AG09309 (cell line): ENCODE measurements at regions not wholly inside any gene's neighbourhood (a gene's known extent, or its start where the extent isn't known, plus 50 kb on each side); places are given as distances from the start of the nearest gene placed in this dataset.

ENCODE experiments used
- DNase-seq: peaks from one replicate; pipeline ENCODE4 v3.0.0-alpha.2; 2010; ENCODE audit warnings: low read depth
- H3K4me3 ChIP-seq: 2 replicates; pipeline ENCODE4 v1.5.1; 2011; ENCODE audit warnings: mild to moderate bottlenecking, low read depth, low read length, moderate library complexity; ENCODE audit not compliant: control insufficient read depth
- TF ChIP-seq, protein P1 (sequence below): IDR thresholded peaks from 2 replicates; pipeline ENCODE4 v1.5.1; 2011; ENCODE audit warnings: mild to moderate bottlenecking, low read depth, low read length, inconsistent platforms; ENCODE audit not compliant: insufficient read depth, control insufficient read depth; ENCODE audit errors: missing control alignments

DNA sequence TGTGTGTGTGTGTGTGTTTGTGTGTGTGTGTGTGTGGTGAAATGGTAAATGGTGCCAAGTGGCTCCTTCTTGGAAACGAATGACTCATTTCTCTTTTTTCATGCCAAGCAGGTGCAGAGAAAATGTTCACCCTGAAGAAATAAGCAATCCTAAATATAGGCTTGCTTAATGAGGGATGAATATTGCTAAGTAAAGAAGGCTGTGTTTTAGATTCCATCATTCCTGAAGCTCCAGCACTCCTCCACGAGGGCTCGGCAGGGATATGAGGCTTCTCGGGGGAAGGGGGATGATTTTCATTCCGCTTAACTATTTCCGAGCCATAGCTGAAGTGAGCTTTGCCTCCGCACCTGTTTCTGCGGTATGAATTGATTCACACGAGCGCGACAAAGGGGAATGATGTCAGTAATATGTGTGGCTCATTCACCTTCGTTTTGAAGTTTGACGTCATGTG, 72.9 kb downstream of the TSN start:
- DNase-seq: no peak
- TF ChIP-seq, protein P1, sequence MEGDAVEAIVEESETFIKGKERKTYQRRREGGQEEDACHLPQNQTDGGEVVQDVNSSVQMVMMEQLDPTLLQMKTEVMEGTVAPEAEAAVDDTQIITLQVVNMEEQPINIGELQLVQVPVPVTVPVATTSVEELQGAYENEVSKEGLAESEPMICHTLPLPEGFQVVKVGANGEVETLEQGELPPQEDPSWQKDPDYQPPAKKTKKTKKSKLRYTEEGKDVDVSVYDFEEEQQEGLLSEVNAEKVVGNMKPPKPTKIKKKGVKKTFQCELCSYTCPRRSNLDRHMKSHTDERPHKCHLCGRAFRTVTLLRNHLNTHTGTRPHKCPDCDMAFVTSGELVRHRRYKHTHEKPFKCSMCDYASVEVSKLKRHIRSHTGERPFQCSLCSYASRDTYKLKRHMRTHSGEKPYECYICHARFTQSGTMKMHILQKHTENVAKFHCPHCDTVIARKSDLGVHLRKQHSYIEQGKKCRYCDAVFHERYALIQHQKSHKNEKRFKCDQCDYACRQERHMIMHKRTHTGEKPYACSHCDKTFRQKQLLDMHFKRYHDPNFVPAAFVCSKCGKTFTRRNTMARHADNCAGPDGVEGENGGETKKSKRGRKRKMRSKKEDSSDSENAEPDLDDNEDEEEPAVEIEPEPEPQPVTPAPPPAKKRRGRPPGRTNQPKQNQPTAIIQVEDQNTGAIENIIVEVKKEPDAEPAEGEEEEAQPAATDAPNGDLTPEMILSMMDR: no peak

DNA sequence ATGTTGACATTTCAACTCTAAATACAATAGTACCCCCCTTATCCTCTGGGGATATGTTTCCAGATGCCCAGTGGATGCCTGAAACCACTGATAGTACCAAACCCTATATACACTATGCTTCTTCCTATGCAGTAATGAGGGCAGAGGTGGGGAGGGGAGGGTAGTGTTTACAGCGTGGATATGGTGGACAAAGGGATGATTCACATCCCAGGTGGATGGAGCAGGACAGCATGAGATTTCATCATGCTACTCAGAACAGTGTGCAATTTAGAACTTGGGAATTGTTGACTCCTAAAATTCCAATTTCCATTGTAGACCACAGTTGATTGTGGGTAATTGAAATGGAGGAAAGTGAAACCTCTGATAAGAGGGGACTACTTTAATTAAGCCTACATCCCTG, 75.4 kb downstream of the TSN start:
- H3K4me3 ChIP-seq: no peak overlapping the region
- DNase-seq: no peak
- TF ChIP-seq, protein P1: no peak

More for the DNA sequence above, 72.9 kb downstream of the TSN start:
- no peak overlapping the region for H3K4me3 ChIP-seq

DNA sequence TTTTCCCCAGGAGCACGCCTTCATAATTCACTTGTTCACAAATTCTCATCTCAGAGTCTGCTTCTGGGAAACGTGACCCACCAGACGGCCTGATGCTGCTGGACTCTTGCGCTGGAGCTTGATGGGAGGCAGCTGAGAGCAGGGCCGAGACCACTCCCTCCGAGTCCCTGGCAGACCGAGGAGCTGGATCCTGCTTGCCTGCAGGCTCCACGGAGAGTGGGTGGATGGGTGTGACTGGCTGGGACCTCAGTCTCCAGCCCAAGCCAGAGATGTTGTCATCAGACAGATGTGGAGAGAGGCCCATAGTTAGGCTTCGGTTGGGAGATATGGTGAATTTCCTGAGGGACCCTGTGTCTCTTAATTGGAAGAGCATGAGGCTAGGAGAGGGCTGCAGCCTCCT, 76.4 kb downstream of the TSN start:
- no peak for DNase-seq
- TF ChIP-seq, protein P1: no peak
- H3K4me3 ChIP-seq: no peak overlapping the region

DNA sequence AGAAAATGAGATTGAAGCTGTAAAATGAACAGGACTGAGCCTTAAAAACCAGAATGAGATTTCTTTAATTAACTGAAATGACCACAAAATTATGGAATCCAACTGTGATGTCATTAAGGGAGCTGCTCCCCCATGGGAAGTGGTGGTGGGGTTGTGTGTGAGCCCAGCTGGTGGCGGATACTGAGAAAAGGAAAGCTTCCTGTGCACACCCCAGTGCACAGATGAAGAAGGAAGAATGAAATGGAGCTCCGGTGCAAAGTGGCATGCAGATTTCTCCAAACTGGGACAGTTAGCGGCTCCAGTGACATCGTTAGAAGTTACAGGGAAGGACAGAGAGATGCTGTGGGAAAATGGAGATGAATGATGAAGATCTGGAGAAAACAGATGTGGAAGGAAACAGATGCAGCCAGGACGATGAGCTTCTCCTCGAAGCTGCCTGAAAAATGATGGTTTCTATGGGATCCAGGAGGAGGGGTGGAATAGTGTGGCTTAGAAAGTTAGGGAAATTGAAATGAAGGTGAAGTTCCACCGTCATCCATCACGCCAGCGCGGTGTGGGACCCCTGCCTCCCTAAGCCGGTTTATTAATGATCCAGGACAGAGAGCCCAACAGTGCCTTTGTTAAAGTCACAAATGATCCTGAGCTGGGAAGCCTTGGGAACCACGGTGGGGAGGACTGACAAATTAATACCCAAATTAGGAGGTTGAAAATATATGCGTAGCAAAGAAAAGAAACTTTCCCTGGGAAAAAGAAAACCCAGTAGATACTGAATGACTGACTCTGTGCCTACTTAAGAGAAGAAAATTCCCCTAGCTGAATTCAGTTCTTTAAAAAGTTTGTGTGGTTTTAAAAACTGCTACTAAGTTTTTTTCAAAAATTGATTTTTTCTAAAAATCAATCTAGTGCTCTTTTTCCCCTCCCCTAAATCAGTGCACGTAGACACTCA, 77.2 kb downstream of the TSN start:
- TF ChIP-seq, protein P1: no peak
- H3K4me3 ChIP-seq: no peak overlapping the region
- no peak for DNase-seq

DNA sequence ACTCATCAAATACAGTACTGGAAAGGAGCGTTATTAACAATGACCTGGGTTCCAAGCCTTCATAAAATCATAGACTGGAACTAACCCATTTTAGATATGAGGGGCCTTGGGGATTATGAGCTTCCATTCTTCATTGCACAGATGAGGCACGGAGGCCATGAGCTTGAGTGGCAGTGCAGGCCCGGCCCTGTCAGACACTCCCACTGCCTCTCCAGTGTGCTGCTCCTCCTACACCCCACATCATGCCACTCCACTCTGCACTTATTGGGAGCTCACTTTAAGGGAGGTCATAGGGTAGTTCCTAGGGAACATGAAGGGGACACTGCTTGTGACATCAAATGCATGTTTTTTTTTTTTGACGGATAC, 77.9 kb downstream of the TSN start:
- no peak for DNase-seq
- TF ChIP-seq, protein P1: no peak
- no peak overlapping the region for H3K4me3 ChIP-seq

DNA sequence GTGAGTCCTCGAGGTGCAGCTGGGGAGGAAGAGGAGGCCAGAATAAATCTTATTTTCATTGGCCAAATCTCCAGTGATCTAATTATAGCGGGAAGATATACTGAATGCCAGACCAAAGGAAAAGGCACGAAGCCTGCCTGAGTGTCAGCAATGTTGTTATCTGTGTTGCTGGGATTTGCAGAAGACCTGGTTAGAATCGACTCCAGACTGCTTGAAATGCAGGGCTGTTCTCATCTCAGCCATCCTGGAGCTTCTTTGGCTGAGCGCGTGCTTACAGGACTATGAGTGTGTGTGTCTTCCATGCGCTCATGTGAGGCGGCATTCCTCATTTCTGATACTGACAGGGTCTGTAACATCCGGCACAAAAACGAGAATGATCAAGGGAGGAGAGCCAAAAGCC, 81.2 kb downstream of the TSN start:
- H3K4me3 ChIP-seq: no peak overlapping the region
- TF ChIP-seq, protein P1: no peak
- no peak for DNase-seq
